ENCODE measurements at regions not wholly inside any gene's neighbourhood (a gene's known extent, or its start where the extent isn't known, plus 50 kb on each side); places are given as distances from the start of the nearest gene placed in this dataset.

DNA sequence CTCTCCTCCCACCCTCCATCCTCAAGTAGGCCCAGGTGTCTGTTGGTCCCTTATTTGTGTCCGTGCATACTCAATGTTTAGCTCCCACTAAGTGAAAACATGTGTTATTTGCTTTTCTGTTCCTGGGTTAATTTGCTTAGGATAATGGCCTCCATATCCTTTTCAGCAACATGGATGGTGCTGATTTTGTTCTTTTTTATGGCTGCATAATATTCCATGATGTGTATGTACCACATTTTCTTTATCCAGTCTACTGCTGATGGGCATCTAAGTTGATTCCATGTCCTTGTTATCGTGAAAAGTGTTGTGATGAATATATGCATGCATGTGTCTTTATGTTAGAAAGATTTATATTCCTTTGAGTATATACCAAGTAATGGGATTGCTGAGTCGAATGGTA lies 314.9 kb upstream of the IRAK1BP1 start:
- Histone ChIP-seq H3K36me3 (ENCODE audit: low read depth, missing control alignments) (no peaks in the 10 kb centered on the region), H3K27me3 (no peaks in the 10 kb centered on the region), H3K4me1 (no peaks in the 10 kb centered on the region), H3K4me3 (no peak overlapping the region), H3K9me3 (no peaks in the 10 kb centered on the region), H3K27ac (no peak overlapping the region)
- WGBS, 2 donors = 87 to 88% methylated on average over 3 of the region's 3 CpGs
- TF ChIP-seq POLR2A (IDR thresholded peaks at IDR 0.05) (no peak), CTCF (IDR thresholded peaks at IDR 0.05) (no peak)
- intact Hi-C loops (cut with DNase I; ENCODE audit: low total_unique reads) = no loop called here
- no peak for DNase-seq

DNA sequence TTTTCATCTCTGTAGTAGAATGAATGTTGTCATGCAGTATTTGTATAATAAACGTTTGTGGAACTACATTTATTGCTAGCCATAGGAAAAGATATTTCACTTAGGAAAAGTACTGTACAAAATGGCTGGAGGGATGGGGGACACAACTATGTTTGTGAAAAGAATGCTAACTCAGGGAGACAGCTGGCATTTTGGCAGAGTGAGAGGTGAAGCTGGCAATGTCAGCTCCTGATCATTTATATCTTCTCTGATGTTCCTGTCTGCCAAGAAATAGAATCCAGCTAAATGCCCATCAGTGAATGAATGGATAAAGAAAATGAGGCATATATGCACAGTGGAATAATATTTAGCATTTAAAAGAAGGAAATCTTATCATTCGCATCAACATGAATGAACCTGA lies 313.0 kb upstream of the IRAK1BP1 start:
- H3K36me3 ChIP-seq (ENCODE audit: low read depth, missing control alignments) = no peaks in the 10 kb centered on the region
- no peak overlapping the region for H3K27ac ChIP-seq
- no peaks in the 10 kb centered on the region for H3K4me1 ChIP-seq
- no peaks in the 10 kb centered on the region for H3K27me3 ChIP-seq
- DNase-seq = no peak
- TF ChIP-seq CTCF (IDR thresholded peaks at IDR 0.05) (no peak), POLR2A (IDR thresholded peaks at IDR 0.05) (no peak)
- 64 to 80% methylated on average over 2 of the region's 2 CpGs for WGBS, 2 donors
- intact Hi-C loops (cut with DNase I; ENCODE audit: low total_unique reads) = no loop called here
- H3K9me3 ChIP-seq = no peaks in the 10 kb centered on the region
- no peak overlapping the region for H3K4me3 ChIP-seq

DNA sequence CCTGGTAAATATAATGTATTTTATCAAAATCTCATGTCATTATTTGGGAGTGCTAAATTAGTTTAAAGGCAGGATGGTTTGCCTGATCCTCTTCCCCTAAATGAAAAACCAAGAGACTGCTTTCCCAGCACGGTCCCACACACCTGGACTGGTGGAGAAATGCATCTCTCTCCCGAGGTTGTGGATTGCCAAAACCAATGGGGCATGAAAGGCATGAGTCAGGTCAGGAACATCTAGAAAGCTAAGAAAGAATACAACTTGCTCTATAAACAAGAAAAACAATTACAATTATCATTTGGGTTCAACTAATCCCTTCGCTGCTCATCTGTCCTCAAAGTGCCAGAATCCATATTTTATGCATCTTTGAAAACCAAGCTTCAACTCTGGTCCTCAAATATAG lies 308.3 kb upstream of the IRAK1BP1 start:
- Histone ChIP-seq H3K27me3 (no peaks in the 10 kb centered on the region), H3K9me3 (no peaks in the 10 kb centered on the region), H3K36me3 (ENCODE audit: low read depth, missing control alignments) (no peaks in the 10 kb centered on the region), H3K4me1 (no peaks in the 10 kb centered on the region), H3K4me3 (no peak overlapping the region), H3K27ac (no peak overlapping the region)
- intact Hi-C loops (cut with DNase I; ENCODE audit: low total_unique reads) = no loop called here
- no peak for DNase-seq
- TF ChIP-seq POLR2A (IDR thresholded peaks at IDR 0.05) (no peak), CTCF (IDR thresholded peaks at IDR 0.05) (no peak)
- WGBS, 2 donors = 82 to 91% methylated on average over 3 of the region's 3 CpGs

GRCh38 chr6:78561015-78561414 lies 306.3 kb upstream of the IRAK1BP1 start:
- H3K4me1 ChIP-seq = no peaks in the 10 kb centered on the region
- H3K36me3 ChIP-seq (ENCODE audit: low read depth, missing control alignments) = no peaks in the 10 kb centered on the region
- no peaks in the 10 kb centered on the region for H3K27me3 ChIP-seq
- DNase-seq = no peak
- TF ChIP-seq CTCF (IDR thresholded peaks at IDR 0.05) = no peak
- no peak for TF ChIP-seq POLR2A (IDR thresholded peaks at IDR 0.05)
- intact Hi-C loops (cut with DNase I; ENCODE audit: low total_unique reads) = no loop called here
- no peak overlapping the region for H3K4me3 ChIP-seq
- no peaks in the 10 kb centered on the region for H3K9me3 ChIP-seq
- no peak overlapping the region for H3K27ac ChIP-seq

- Histone ChIP-seq H3K4me3 (no peak overlapping the region), H3K9me3 (no peaks in the 10 kb centered on the region), H3K27me3 (no peaks in the 10 kb centered on the region), H3K4me1 (no peaks in the 10 kb centered on the region), H3K27ac (no peak overlapping the region), H3K36me3 (ENCODE audit: low read depth, missing control alignments) (no peaks in the 10 kb centered on the region)
- DNase-seq = no peak
- intact Hi-C loops (cut with DNase I; ENCODE audit: low total_unique reads) = no loop called here
- TF ChIP-seq CTCF (IDR thresholded peaks at IDR 0.05) (no peak), POLR2A (IDR thresholded peaks at IDR 0.05) (no peak)
- 94 to 96% methylated on average over 2 of the region's 2 CpGs for WGBS, 2 donors
Measured at GRCh38 chr6:78565997-78566396, 301.4 kb upstream of the IRAK1BP1 start.
